Muscle of back (tissue), 3 donors: ENCODE measurements at regions not wholly inside any gene's neighbourhood (a gene's known extent, or its start where the extent isn't known, plus 50 kb on each side); places are given as distances from the start of the nearest gene placed in this dataset.
"Not testable (repeated sequence)": the region's sequence is repeated elsewhere in the genome, so short reads cannot be mapped to it uniquely, and the experiment has no call there.

Source experiments
- DNase-seq, 3 donors: peaks; one replicate each; pipeline versions ENCODE4 v3.0.0 to v3.0.0-alpha.2; 2013

GRCh38 chr1:8169364-8170058 lies 143.4 kb upstream of the ERRFI1 start:
- DNase-seq, result peak; percentile 87 to 95 (median 90)

GRCh38 chr1:8167936-8168335 lies 141.8 kb upstream of the ERRFI1 start:
- DNase-seq, result no peak

DNA sequence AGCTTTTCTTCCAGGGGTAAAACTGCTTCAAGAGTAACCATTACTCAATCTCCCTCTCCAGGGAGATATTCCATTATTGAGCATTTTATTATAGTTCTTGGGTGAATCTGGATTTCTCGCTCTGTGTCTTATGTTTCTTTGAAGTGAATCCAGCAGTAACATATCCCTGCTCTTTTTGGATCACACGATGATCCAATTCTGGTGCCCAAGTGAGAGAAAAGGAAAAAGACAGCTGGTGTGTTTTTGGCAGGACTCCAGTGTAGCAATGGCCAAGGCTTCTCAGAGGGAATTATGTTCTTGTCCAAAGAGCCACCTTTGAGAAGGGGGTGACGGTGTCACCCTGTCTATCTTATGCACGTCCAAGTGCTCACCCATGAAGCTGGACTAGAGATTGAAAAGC lies 140.3 kb upstream of the ERRFI1 start:
- DNase-seq, result peak in 1 of 3 donors; percentile 59

GRCh38 chr1:8165595-8166360 lies 139.7 kb upstream of the ERRFI1 start:
- DNase-seq, result no peak

GRCh38 chr1:8164670-8165069 lies 138.6 kb upstream of the ERRFI1 start:
- DNase-seq, result no peak

DNA sequence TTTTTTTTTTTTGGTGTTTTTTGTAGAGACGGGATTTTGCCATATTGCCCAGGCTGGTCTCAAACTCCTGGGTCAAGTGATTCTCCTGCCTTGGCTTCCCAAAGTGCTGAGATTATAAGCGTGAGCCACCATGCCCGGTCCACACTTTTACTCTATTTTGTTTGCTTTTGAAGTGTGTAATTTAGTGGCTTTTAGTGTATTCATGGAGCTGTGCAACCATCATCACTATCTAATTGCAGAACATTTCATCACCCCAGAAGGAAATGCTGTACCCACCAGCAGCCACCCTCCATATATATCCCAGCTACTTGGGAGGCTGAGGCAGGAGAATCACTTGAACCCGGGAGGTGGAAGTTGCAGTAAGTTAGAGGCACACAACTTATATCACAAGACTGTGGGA lies 136.9 kb upstream of the ERRFI1 start:
- DNase-seq, result no peak

DNA sequence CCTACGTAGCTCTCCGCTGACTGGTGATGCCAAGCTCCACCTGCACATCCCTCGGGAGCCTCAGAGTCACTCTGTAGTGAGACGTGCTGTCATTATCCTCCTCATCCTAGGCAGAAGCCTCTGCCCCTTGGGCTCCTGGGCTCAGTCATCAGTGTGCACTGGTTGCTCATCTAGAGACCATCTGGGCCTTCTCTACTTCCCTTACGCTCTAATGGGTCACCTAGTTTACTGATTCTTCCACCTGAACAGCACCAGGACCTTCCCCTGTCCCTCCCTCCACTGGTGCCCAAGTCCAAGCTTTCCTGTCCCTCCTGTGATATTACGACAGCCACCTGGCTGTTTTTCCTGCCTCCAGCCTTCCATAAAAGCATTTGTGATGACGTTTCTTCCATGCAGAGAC lies 136.1 kb upstream of the ERRFI1 start:
- DNase-seq, result no peak

DNA sequence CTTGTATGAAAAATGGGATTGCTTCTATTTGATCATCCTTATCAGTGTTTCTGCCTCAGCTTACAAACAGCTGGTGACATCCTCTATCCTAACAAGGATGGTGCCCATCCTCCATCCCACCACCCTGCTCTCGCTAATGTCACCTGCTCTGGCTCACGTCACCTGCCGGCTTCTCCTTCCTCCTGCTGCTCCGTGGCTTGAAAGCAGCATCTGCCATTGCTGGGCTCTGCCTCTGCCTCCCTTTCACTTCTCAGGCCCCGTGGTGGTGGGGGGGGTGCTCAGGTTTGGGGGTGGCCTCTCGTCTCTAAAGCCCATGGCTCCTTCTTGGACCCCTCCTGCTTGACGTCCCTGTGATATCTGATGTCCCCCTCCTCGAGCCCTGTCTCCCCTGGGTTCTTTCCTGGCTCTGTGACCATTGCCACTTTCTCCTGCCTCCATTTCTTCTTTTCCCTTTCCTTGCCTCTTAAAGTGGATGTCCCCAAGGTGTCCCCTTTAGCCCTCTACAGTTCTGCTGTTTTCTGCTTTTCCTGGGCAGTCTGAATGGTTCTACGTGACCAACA lies 135.5 kb upstream of the ERRFI1 start:
- no peak for DNase-seq

DNA sequence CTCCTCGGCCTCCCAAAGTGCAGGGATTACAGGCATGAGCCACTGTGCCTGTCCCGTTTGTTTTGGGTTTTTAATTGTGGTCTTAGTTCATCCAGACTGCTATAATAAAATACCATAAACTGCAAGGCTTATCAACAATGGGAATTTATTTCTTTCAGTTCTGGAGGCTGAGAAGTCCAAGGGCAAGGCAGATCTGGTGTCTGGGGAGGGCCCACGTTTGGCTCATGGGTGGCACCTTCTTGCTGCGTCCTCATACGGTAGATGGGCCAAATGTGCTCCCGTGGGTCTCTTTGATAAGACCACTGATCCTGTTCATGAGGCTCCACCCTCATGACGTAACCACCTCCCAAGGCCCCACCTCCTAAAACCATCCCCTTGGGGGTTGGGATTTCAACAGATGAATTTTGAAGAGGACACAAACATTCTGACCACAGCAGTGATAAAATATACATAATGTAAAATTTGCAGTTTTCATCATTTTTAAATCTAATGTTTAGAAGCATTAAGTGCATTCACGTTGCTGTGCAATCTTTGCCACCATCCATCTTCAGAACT lies 133.4 kb upstream of the ERRFI1 start:
- DNase-seq, result no peak

GRCh38 chr1:8158995-8159394 lies 132.9 kb upstream of the ERRFI1 start:
- no peak for DNase-seq

DNA sequence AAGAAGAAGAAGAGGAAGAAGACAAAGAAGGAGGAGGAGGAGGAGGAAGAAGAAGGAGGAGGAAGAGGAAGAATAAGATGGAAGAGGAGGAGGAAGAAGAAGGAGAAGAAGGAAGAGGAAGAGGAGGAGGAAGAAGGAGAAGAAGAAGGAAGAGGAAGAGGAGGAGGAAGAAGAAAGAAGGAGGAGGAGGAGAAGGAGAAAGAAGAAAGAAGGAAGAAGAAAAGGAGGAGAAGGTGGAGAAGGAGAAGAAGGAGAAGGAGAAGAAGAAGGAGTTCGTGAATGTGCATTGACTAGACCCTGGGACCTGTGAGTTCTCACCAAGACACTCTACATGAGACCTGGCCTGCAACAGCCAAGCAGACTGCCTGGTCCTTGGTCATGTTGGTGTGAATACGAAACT lies 131.7 kb upstream of the ERRFI1 start:
- DNase-seq, result no peak

DNA sequence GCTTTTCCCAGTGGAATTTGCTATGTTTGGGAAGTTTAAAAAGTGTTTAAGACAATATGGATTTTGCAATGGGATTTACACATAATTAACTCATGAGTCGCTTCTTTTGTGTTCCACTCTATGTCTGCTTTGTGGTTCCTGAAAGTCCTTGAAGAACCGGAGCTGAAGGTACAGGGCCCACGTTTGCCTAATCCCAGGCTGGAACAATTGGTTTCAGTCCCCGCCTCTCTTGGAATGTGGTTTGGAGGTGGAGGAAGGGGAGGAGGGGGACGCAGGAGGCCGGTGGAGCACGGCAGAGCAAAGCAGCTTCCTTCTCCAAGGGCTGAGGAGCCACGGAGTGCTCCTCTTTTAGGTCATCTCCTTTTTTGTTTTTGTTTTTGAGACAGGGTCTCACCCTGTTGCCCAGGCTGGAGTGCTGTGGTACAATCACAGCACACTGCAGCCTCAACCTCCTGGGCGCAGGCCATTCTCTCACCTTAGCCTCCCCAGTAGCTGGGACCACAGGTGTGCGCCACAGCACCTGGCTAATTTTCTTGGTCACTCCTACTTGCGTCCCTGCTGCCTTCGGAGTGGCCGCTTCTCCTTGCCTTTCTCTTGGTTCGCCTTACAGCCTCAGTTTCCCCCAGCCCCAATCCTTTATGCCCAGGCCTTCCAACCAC lies 129.5 kb upstream of the ERRFI1 start:
- DNase-seq, result peak in 2 of 3 donors; percentile 37

DNA sequence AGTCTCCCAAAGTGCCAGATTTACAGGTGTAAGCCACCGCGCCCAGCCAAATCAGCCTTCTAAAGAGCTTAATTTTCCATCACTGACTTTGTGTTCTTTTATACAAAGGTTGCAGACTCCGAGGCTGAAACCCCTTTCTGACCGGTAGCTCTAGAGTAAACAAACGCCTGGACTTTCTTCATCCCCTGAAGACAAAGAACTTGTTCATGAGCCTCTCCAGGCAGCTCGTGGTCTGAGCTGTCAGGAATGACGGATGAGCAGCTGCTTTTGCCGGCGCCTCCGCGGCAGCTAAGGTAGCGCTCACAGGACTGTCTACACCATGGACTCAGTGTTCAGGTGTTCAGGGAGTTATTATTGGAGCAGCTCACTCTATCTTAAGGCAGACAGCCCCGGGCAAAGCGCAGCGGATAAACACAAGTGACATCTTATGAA lies 128.5 kb upstream of the ERRFI1 start:
- no peak for DNase-seq

DNA sequence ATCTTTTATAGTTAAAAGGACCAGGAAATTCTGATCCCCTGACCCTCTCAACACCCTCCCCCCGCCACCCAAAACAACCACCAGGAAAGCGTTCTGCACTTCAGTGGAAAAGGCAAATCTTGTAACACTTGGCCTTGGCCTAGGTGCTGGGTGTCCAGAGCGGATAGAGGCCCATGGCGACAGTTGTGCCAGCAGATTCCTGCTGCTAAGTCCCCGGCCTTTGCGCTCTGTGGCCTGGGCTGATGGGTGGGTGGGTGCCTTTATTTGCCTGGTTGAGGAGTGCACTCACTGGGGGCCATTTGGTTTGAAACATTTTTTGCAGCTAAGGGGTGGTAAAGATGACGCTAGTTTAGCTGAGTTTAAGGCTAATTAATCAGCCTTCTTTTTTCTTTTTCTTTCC lies 127.9 kb upstream of the ERRFI1 start:
- DNase-seq, result no peak

- no peak for DNase-seq
These were observed 126.9 kb upstream of the ERRFI1 start for GRCh38 chr1:8152731-8153702.

DNA sequence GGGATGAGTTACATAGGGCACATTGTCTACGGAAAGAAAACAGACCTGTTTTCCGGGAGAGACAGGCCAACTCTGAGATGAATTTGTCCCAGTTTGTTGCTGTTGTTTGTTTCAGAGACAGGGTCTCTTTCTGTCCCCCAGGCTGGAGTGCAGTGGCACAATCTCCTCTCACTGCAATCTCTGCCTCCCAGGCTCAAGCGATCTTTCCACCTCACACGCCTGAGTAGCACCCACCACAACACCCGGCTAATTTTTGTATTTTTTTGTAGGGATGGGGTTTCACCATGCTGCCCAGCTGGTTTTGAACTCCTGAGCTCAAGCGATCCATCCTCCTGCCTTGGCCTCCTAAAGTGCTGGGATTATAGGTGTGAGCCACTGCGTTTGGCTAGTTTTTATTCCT lies 125.5 kb upstream of the ERRFI1 start:
- no peak for DNase-seq

DNA sequence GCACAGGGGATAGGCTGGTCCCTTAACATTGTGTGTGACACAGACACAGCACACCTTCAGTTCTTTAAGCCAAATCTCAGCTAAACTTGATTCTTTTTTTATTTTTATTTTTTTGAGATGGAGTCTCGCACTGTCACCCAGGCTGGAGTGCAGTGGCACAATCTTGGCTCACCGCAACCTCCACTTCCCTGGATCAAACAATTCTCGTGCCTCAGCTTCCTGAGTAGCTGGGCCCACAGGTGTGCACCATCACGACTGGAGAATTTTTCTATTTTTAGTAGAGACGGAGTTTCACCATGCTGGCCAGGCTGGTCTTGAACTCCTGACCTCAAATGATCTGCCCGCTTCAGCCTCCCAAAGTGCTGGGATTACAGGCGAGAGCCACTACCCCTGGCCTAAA lies 123.6 kb upstream of the ERRFI1 start:
- DNase-seq, result not testable (repeated sequence)

DNA sequence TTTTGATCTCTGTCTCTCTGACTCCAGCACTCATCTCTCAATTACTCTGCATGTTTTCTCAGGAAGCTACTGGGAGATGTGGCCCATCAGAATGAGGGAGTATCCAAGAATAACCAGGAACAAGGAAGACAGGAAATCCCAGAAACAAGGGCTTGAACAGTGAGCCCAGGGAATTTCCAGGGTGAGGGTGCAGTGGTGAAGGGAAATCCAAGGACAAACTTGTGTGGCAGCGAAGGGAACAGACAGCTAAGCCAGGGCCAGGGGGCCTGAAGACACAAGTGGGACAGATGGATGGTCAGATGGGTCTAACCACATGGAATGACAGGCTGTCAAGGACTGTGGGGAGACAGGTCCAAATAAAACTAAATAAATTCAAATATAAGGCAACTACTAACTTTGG lies 121.8 kb upstream of the ERRFI1 start:
- DNase-seq, result no peak

DNA sequence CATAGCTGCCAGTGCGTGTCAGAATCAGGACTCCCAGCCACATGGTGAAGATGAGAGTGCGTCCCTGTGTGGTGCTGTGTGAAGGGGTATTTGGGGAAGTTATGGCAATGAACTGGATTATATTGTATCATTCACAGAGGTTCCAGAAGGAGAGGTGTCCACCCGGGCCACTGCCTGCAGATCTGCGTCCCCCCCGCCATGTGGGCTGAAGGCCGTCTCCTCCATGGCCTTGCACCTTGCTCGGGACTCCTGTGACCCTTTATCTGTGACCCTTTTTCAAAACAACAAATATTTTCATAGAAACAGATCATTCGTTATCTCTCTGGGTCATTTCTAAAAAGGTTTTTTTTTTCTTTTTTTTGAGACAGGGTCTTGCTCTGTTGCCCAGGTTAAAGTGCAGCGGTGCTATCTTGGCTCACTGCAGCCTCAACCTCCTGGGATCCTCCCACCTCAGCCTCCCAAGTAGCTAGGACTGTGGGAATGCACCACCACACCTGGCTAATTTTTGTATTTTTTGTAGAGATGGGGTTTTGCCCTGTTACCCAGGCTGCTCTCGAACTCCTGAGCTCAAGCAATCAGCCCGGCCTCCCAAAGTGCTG lies 120.2 kb upstream of the ERRFI1 start:
- DNase-seq, result no peak

DNA sequence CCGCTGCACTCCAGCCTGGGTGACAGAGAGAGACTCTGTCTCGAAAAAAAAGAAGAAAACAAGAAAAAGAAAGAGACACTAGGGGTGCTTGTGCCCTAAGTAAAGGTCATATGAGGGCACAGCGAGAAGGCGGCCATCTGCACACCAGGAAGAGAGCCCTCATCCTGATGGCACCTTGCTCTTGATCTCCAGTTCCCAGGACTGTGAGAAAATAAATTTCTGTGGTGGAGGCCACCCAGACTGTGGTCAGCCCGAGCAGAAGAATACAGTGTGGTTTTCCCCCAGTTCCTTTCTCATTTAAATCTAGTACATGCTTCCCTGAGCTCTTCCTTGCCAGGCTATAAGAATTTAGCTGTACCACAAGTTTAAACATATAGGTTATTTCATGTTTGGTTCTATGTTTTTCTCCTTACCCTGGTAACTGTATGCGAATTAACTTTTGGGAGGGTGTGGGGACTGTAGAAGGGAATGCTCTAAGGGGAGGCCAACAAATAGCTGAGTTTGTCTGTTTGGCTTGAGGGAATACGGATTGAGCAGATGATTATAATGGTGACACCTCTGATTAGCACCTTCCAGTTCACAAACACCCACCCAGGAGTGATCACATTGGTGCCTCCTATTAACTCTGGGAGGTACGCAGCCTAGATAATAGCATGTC lies 119.6 kb upstream of the ERRFI1 start:
- no peak for DNase-seq
